ENCODE measurements at regions not wholly inside any gene's neighbourhood (a gene's known extent, or its start where the extent isn't known, plus 50 kb on each side); places are given as distances from the start of the nearest gene placed in this dataset.

DNA sequence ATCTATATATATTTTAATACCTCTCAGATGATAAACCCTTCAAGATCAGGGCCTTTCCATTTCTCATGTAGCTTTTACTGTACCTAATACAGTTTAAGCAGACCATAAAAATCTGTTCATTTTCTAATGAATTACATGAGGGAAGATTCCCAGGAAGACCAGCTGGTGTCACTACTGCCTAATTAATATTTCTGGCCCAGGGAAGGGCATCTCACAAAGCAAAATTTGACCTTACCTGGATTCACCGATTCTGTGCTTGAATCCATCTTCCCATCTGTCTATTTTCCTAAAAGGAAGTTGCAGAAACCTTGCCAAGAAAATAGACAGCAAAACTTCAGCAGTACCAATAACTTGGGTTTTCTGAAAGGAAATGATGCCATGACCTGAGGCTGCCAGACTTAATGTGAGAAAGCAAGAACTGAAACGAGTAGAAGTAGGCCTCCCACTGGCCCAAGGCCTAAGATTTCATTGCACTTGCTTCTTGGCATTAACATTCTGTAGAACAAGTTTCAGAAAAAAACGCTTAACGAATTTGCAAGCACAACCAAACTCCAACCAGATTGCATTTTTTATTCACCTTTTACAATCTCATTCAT lies 83.0 kb upstream of the GLIS3 start:
- H3K4me3 ChIP-seq (ENCODE audit: low read depth, low read length) = no peak overlapping the region
- FAIRE-seq (no peak), DNase-seq (ENCODE audit: low read depth) (peak; percentile 29)
- TF ChIP-seq, protein P1, sequence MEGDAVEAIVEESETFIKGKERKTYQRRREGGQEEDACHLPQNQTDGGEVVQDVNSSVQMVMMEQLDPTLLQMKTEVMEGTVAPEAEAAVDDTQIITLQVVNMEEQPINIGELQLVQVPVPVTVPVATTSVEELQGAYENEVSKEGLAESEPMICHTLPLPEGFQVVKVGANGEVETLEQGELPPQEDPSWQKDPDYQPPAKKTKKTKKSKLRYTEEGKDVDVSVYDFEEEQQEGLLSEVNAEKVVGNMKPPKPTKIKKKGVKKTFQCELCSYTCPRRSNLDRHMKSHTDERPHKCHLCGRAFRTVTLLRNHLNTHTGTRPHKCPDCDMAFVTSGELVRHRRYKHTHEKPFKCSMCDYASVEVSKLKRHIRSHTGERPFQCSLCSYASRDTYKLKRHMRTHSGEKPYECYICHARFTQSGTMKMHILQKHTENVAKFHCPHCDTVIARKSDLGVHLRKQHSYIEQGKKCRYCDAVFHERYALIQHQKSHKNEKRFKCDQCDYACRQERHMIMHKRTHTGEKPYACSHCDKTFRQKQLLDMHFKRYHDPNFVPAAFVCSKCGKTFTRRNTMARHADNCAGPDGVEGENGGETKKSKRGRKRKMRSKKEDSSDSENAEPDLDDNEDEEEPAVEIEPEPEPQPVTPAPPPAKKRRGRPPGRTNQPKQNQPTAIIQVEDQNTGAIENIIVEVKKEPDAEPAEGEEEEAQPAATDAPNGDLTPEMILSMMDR (IDR thresholded peaks at IDR 0.05; ENCODE audit: insufficient read depth, low read length, severe bottlenecking) = peak; percentile 46
- no peaks in the 10 kb centered on the region for H3K27me3 ChIP-seq (ENCODE audit: control insufficient read depth, insufficient read depth, low read length)
- H3K36me3 ChIP-seq (ENCODE audit: control insufficient read depth, insufficient read depth, low read length) = no peaks in the 10 kb centered on the region

DNA sequence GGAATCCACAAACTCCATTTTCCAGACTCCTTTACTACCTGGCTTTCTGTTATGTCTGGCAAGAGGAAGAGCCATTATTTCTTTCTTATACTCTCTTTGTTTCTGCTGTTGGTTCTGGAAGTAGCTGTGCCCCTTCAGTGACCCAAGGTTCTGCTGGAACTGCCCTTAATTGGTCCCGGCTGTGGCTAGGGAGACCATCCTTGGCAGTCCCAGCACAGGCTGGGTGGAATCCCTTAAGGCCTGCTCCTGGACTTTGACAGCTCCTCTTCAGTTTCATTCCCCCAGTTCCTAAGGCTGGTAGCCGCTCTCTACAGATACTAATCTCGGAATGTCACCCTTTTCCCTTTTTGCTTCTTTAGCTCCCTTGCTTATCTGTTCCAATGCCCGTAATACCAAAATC lies 81.9 kb upstream of the GLIS3 start:
- Histone ChIP-seq H3K4me3 (ENCODE audit: low read depth, low read length) (no peak overlapping the region), H3K27me3 (ENCODE audit: control insufficient read depth, insufficient read depth, low read length) (no peaks in the 10 kb centered on the region), H3K36me3 (ENCODE audit: control insufficient read depth, insufficient read depth, low read length) (no peaks in the 10 kb centered on the region)
- no peak for FAIRE-seq
- TF ChIP-seq, protein P1 (IDR thresholded peaks at IDR 0.05; ENCODE audit: insufficient read depth, low read length, severe bottlenecking) = no peak
- no peak for DNase-seq (ENCODE audit: low read depth)

DNA sequence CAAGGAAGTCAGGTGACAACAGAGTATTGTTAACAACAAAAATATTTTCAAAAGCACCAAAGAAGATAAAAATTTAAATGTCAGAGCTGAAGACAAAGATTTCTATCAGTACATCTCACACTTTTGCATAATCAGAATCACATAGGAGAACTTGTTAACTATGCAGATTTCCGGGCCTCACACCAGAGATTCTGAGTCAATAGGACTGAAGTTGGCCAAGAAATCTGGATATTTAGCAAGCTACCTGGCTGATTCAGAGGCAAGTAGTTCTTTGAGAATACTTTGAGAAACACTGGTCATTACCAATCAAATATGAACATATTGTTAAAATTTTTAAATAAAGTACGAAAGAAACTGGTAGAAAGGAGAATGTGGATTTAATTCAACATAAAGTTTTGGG lies 80.5 kb upstream of the GLIS3 start:
- no peak overlapping the region for H3K4me3 ChIP-seq (ENCODE audit: low read depth, low read length)

DNA sequence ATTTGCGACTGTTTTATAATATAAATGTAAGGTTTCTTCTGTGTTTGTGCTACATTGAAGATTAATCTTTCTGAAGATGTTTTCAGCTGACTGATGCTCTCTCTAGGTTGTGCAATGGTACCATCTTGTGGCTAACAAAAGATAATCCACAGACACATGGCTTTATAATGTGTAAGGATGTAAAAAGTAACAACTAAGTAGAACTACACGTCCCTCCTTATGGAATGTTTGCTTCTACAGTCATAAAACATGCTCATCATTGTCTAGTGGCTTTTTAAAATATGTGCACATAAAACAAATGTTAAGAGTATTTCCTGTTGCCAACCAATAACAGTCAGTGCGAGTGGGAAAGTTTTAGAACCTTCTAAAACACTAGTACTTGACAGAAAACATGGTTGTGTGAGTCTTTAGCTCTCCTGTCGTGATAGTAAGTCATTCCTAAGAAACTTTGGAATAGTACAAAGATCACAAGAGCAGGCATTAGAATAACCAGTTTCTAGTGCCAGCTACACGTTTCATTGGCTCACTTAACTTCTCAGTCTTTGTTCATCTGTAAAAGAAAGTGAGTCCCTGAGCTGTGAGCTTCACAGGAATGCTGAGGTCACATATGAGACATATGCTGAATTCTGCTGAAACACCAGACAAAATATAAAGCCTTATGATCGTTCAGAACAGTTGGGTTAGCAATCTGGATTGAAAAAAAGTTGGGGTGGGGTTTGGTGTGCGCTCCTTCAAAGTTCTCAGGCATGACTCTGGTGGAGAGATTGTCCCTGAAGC lies 75.7 kb upstream of the GLIS3 start:
- FAIRE-seq (no peak), DNase-seq (ENCODE audit: low read depth) (peak; percentile 61)
- TF ChIP-seq, protein P1 (IDR thresholded peaks at IDR 0.05; ENCODE audit: insufficient read depth, low read length, severe bottlenecking) = peak; percentile 11
- no peak overlapping the region for H3K4me3 ChIP-seq (ENCODE audit: low read depth, low read length)
- no peaks in the 10 kb centered on the region for H3K27me3 ChIP-seq (ENCODE audit: control insufficient read depth, insufficient read depth, low read length)
- no peaks in the 10 kb centered on the region for H3K36me3 ChIP-seq (ENCODE audit: control insufficient read depth, insufficient read depth, low read length)

More for the DNA sequence above, 80.5 kb upstream of the GLIS3 start:
- TF ChIP-seq, protein P1 (IDR thresholded peaks at IDR 0.05; ENCODE audit: insufficient read depth, low read length, severe bottlenecking) = no peak
- no peaks in the 10 kb centered on the region for H3K27me3 ChIP-seq (ENCODE audit: control insufficient read depth, insufficient read depth, low read length)
- no peak for FAIRE-seq
- no peaks in the 10 kb centered on the region for H3K36me3 ChIP-seq (ENCODE audit: control insufficient read depth, insufficient read depth, low read length)
- DNase-seq (ENCODE audit: low read depth) = no peak

DNA sequence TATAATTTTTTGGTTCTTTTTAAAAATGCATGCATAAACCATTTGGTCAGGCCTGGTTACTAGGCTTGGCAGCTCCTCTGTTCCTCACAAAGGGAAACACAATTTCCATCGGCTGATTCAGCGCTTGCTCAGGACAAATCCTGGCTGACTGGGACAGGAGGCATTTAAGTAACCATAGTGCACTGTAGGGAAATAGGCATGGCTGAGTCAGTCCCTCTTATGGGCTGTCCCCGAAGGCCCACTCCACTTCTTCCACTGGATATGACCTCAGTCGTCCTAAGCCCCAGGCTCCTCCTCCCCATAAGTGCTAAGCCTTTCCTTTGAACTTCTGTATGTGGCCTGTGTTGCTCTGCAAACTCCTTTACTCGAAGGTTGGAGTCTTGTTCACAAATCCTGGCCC lies 71.2 kb upstream of the GLIS3 start:
- no peak overlapping the region for H3K4me3 ChIP-seq (ENCODE audit: low read depth, low read length)
- H3K27me3 ChIP-seq (ENCODE audit: control insufficient read depth, insufficient read depth, low read length) = no peaks in the 10 kb centered on the region
- TF ChIP-seq, protein P1 (IDR thresholded peaks at IDR 0.05; ENCODE audit: insufficient read depth, low read length, severe bottlenecking) = no peak
- no peaks in the 10 kb centered on the region for H3K36me3 ChIP-seq (ENCODE audit: control insufficient read depth, insufficient read depth, low read length)
- peak; percentile 93 for DNase-seq (ENCODE audit: low read depth)
- FAIRE-seq = no peak

Measured in bronchial epithelial cell (primary cell).